Rectal smooth muscle tissue (tissue), 1 donor: ENCODE measurements at regions not wholly inside any gene's neighbourhood (a gene's known extent, or its start where the extent isn't known, plus 50 kb on each side); places are given as distances from the start of the nearest gene placed in this dataset.
"Not testable (repeated sequence)": the region's sequence is repeated elsewhere in the genome, so short reads cannot be mapped to it uniquely, and the experiment has no call there.

Experiments used
- H3K27ac ChIP-seq: one replicate; pipeline ENCODE4 v1.7.0; 2013; ENCODE audit warnings: low read depth, low read length, inconsistent platforms
- H3K27me3 ChIP-seq: one replicate; pipeline ENCODE4 v1.7.0; 2013; ENCODE audit warnings: low read length; ENCODE audit not compliant: control insufficient read depth, insufficient read depth
- H3K36me3 ChIP-seq: one replicate; pipeline ENCODE4 v1.7.0; 2013; ENCODE audit warnings: low read length; ENCODE audit not compliant: control insufficient read depth, insufficient read depth
- H3K4me1 ChIP-seq: one replicate; pipeline ENCODE4 v1.7.0; 2013; ENCODE audit warnings: low read length; ENCODE audit not compliant: control insufficient read depth, insufficient read depth
- H3K4me3 ChIP-seq: one replicate; pipeline ENCODE4 v1.7.0; 2013; ENCODE audit warnings: low read length
- H3K9ac ChIP-seq: one replicate; pipeline ENCODE4 v1.7.0; 2013; ENCODE audit warnings: low read length

DNA sequence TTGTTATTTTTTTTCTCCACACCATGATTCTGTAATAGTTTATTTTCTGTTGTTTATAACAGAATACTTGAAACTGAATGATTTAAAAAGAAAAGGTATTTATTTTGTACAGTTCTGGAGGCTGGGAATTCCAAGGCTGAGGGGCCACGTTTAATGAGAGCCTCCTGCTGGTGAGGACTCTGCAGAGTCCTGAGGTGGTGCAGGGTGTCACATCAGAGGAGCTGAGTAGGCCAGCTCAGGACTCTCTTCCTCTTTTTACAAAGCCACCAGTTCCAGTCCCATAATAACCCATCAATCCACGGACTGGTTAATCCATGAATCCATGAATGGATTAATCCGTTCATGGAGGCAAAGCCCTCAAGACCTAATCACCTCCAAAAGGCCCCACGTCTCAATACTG is 71.6 kb downstream of the TFAP2A start:
- Histone ChIP-seq H3K4me1 (no peaks in the 10 kb centered on the region), H3K9ac (no peak overlapping the region), H3K4me3 (no peak overlapping the region), H3K36me3 (no peaks in the 10 kb centered on the region), H3K27me3 (no peaks in the 10 kb centered on the region), H3K27ac (no peak overlapping the region)

DNA sequence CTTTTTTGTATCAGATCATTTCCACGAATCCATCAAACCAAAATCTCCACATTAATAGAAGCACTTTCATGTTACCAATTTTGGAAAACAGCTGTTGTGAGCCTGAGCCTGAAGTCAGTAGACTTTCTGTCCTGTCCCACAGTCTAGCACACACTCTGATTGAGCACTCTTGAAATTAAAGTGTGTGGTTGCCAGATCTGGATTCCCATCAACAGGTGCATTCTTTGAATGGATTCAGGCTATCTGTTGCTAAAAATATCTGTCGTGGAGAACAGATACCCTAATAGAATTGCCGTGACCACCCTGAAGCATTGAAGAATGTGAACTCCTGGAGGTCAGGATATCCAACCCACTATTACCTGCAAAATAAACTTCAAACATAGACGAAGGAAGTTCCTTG is 73.3 kb downstream of the TFAP2A start:
- H3K36me3 ChIP-seq: no peaks in the 10 kb centered on the region
- H3K9ac ChIP-seq: no peak overlapping the region
- no peak overlapping the region for H3K27ac ChIP-seq
- H3K27me3 ChIP-seq: no peaks in the 10 kb centered on the region
- no peaks in the 10 kb centered on the region for H3K4me1 ChIP-seq
- H3K4me3 ChIP-seq: no peak overlapping the region

DNA sequence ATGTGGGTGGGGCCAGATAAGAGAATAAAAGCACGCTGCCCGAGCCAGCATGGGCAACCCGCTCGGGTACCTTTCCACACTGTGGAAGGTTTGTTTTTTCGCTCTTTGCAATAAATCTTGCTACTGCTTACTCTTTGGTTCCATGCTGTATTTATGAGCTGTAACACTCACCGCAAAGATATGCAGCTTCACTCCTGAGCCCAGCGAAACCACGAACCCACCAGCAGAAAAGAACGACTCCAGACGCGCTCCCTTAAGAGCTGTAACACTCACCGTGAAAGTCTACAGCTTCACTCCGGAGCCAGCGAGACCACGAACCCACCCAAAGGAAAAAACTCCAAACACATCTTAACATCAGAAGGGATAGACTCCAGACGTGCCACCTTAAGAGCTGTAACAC is 76.7 kb downstream of the TFAP2A start:
- no peaks in the 10 kb centered on the region for H3K27me3 ChIP-seq
- no peak overlapping the region for H3K27ac ChIP-seq
- H3K9ac ChIP-seq: no peak overlapping the region
- no peaks in the 10 kb centered on the region for H3K36me3 ChIP-seq
- no peak overlapping the region for H3K4me3 ChIP-seq
- no peaks in the 10 kb centered on the region for H3K4me1 ChIP-seq

DNA sequence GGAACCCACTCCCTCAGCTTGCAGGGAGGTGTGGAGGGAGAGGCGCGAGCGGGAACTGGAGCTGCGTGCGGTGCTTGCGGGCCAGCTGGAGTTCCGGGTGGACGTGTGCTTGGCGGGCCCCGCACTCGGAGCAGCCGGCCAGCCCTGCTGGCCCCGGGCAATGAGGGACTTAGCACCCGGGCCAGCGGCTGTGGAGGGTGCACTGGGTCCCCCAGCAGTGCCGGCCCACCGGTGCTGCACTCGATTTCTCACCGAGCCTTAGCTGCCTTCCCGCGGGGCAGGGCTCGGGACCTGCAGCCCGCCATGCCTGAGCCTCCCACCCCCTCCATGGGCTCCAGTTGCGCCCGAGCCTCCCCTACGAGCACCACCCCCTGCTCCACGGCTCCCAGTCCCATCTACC is 77.5 kb downstream of the TFAP2A start:
- not testable (repeated sequence) for H3K27me3 ChIP-seq, H3K4me3 ChIP-seq, H3K9ac ChIP-seq, H3K27ac ChIP-seq, H3K4me1 ChIP-seq, H3K36me3 ChIP-seq

DNA sequence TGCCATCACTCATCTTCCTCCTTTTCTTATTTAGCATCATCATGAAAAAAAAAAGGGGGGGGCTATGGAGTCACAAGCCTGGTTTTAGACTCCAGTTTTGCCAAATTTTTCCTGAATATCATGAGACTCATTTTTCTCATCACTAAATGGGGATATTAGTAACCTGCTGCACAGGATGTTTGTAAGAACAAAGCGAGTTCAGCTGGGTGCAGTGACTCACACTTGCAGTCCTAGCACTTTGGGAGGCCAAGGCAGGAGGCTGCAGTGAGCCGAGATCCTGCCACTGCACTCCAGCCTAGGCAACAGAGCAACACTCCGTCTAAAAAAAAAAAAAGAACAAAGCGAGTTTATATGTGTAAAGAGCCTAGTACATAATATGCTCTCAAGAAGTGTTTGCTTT is 82.8 kb downstream of the TFAP2A start:
- H3K4me1 ChIP-seq: no peaks in the 10 kb centered on the region
- no peaks in the 10 kb centered on the region for H3K27me3 ChIP-seq
- no peak overlapping the region for H3K27ac ChIP-seq
- H3K4me3 ChIP-seq: no peak overlapping the region
- no peaks in the 10 kb centered on the region for H3K36me3 ChIP-seq
- H3K9ac ChIP-seq: no peak overlapping the region

DNA sequence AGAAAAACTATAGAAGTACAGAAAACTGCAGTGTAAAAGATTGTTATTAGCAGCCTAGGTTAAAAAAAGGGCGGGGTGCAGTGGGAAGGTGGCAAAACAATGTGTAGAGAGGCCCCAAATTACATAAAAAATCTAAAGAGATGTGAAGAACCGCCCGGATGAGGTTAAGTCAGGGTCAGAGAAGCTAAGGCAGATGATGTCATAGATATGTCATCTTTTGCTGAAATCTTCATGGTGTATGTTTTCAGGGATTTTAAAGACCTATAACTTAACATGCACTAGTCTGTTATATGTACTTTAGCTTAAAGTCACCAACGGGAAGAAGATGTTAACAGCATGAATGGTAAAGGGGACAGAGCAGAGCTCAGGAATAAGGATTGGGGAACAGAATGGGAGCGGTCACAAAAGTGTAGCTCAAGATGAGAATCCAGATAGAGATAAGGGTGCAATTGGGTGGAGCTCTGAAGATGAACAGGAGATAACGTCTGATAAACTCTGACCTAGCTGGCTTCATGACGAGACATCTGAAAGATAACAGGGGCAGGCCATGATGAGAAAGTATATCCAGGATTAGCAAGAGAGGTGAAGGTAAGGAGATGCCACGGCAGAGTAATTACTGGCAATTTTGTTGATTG is 83.4 kb downstream of the TFAP2A start:
- Histone ChIP-seq H3K4me3 (no peak overlapping the region), H3K36me3 (no peaks in the 10 kb centered on the region), H3K27ac (no peak overlapping the region), H3K9ac (no peak overlapping the region), H3K4me1 (no peaks in the 10 kb centered on the region), H3K27me3 (no peaks in the 10 kb centered on the region)

DNA sequence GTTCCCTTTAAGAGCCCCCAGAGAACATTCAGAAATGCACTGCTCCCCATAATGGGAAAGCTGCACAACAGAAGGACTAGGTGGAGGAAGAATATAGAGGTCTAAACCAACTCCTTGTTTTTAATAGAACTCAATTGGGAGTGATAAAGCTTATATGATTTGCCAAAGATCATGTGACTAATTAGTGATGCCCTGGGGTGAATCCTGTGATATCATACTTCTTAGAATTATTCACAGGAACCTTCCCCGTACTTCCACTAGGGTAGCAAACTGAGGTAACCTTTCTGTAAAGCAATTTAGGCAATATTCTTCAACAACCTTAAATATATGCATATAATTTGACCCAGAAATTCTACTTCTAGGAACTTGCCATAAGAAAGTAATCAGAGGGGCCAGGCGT is 84.4 kb downstream of the TFAP2A start:
- Histone ChIP-seq H3K27me3 (no peaks in the 10 kb centered on the region), H3K9ac (no peak overlapping the region), H3K36me3 (no peaks in the 10 kb centered on the region), H3K4me1 (no peaks in the 10 kb centered on the region), H3K4me3 (no peak overlapping the region), H3K27ac (no peak overlapping the region)

DNA sequence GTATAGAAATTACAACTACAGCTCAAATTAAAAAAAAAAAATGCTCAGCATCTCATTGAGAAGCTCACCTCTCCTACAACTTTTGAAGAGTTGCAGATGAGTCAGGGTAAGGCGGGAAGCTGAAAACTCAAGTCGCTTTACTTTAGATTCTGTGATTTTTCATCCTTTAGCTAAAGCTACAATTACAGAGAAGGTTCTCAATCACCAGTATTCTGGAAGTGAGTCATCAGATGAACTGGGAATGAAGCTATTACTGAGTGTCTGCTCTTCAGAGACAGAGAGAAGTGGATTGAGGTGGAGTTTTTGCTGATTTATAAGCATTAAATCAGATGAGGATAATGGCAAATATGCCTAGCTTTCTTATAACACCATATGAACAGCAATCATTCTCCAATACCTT is 91.9 kb downstream of the TFAP2A start:
- no peaks in the 10 kb centered on the region for H3K4me1 ChIP-seq
- no peak overlapping the region for H3K4me3 ChIP-seq
- H3K27me3 ChIP-seq: no peaks in the 10 kb centered on the region
- H3K27ac ChIP-seq: no peak overlapping the region
- H3K36me3 ChIP-seq: no peaks in the 10 kb centered on the region
- H3K9ac ChIP-seq: no peak overlapping the region

DNA sequence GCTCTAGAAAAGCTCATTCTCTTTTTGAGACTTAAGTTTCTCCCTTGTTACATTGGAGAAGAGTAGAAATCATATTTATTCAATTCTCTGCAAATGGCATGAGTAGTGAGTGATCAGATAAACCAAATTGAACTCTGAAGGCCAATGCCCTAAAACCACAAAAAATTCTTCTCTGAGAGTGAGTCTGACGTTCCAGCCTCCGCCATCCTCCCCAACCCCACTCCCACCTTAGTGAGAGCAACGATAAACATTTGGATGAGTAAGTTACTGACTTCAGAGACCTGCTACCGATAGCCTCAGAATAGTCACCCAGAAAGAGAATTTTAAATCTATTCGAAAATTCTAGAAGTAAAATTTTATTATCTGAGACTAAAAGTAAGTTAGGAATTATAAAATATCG is 94.6 kb downstream of the TFAP2A start:
- no peak overlapping the region for H3K4me3 ChIP-seq
- H3K4me1 ChIP-seq: peaks cover 4% of the 10 kb centered on the region
- H3K27me3 ChIP-seq: no peaks in the 10 kb centered on the region
- H3K27ac ChIP-seq: no peak overlapping the region
- H3K36me3 ChIP-seq: no peaks in the 10 kb centered on the region
- no peak overlapping the region for H3K9ac ChIP-seq

DNA sequence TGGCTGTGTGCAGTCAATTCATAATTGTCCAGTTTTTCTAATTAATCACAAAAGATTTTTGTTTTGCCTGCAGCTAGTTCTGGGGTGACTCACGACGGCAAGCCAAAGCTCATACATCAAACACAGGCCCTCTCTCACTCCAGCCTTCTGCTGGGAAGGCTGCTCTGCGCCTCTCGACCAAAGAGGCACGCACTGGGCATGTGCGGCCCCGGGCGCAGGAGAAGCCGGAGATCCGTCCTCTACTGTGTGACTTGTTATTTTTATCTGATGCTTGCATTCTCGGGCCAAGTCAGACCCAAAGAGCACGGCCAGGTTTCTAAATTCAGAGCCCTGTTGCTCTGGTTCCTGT is 98.5 kb downstream of the TFAP2A start:
- Histone ChIP-seq H3K36me3 (no peaks in the 10 kb centered on the region), H3K9ac (no peak overlapping the region), H3K4me3 (no peak overlapping the region), H3K4me1 (peaks cover 4% of the 10 kb centered on the region), H3K27me3 (no peaks in the 10 kb centered on the region), H3K27ac (peak overlapping the region; percentile 46)

DNA sequence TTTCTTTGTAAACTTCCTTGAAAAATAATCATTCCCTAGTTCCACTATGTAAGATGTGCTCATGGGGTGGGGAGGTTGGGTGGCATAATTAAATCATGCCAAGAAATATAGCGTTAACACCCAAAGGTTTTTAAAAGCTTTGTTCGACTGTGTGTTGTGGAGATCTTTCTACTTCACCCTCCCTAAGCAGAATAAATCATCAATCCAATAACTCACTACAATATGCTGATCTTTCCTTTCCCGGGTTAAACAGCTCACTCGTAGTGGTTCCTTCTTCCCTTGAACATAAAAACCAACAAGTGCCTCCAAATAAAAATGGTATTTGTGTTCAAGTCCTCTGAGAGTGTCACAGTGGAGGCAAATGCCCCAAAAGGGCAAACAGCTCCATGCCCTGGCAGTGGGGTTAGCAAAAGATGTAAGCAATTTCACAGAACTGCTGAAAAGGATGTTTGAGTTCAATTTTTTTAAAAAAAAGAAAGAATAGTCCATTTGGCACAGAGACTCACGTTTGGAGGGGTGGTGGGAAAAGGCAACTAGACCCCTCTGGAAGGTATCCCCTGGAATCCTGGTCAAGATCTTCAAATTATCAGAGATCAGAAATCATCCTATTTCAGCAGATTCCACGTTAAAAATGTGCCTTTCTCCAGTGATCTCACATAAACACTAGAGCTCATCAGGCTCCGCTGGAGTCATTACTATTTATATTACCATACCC is 99.1 kb downstream of the TFAP2A start:
- H3K4me3 ChIP-seq: no peak overlapping the region
- peak overlapping the region; percentile 60 for H3K27ac ChIP-seq
- H3K36me3 ChIP-seq: no peaks in the 10 kb centered on the region
- peaks cover 4% of the 10 kb centered on the region for H3K4me1 ChIP-seq
- no peaks in the 10 kb centered on the region for H3K27me3 ChIP-seq
- no peak overlapping the region for H3K9ac ChIP-seq

DNA sequence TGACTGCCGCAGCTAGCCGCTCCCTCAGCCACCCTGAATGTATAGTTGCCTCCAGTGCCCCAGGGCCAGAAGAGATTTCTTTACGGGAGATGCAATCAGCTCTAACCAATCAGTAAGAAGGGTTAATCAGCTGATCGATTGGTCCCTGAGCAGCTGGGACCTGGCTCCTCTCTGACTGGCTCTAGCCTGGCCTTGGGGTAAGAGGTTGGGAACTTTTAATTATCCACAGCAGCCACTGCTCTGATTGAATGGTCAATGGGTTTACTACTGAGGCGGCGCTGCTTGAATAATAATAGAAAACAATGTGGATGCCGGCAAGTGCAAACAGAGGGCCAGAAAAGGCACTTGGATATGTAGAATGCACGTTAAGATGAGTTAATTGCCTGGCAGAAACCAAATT is 99.8 kb downstream of the TFAP2A start:
- Histone ChIP-seq H3K4me1 (peaks cover 4% of the 10 kb centered on the region), H3K9ac (no peak overlapping the region), H3K4me3 (no peak overlapping the region), H3K27me3 (no peaks in the 10 kb centered on the region), H3K27ac (peak overlapping the region; percentile 60), H3K36me3 (no peaks in the 10 kb centered on the region)
